Liver (tissue), 3 donors: ENCODE measurements at regions not wholly inside any gene's neighbourhood (a gene's known extent, or its start where the extent isn't known, plus 50 kb on each side); places are given as distances from the start of the nearest gene placed in this dataset.

Source experiments
- GABPA ChIP-seq, 2 donors: IDR thresholded peaks in 1 of 2; conservative IDR thresholded peaks in 1 of 2; 2 replicates each; pipeline ENCODE4 v1.6.1; 2016; ENCODE audit warnings: antibody characterized with exemption in 2 of 2, mild to moderate bottlenecking in 1 of 2, moderate library complexity in 1 of 2
- HNF4A ChIP-seq, 2 donors: conservative IDR thresholded peaks; 2 replicates each; pipeline ENCODE4 v1.6.1; 2016; ENCODE audit warnings: antibody characterized with exemption in 2 of 2, mild to moderate bottlenecking in 2 of 2
- RAD21 ChIP-seq, 2 donors: IDR thresholded peaks; 2 replicates each; pipeline ENCODE4 v1.6.1; 2016; ENCODE audit warnings: antibody characterized with exemption in 2 of 2, mild to moderate bottlenecking in 2 of 2
- TAF1 ChIP-seq: conservative IDR thresholded peaks from 2 replicates; pipeline ENCODE4 v1.6.1; 2016; ENCODE audit warnings: antibody characterized with exemption, mild to moderate bottlenecking
- YY1 ChIP-seq: IDR thresholded peaks from 2 replicates; pipeline ENCODE4 v1.6.1; 2016; ENCODE audit warnings: antibody characterized with exemption, mild to moderate bottlenecking
- ZBTB33 ChIP-seq: IDR thresholded peaks from 2 replicates; pipeline ENCODE4 v1.6.1; 2016; ENCODE audit warnings: antibody characterized with exemption
- TF ChIP-seq, protein P1 (sequence below): fragments of 150-350 bp; IDR thresholded peaks from 2 replicates; pipeline ENCODE4 v1.5.1; 2017; ENCODE audit warnings: improper control_type of control experiment, low read depth, low read length; ENCODE audit not compliant: missing input control
- TF ChIP-seq, protein P2 (sequence below): IDR thresholded peaks from 2 replicates; pipeline ENCODE4 v1.6.1; 2016; ENCODE audit warnings: antibody characterized with exemption
- donor health status: healthy.
- donor health status: healthy.

GRCh38 chr1:102550729-102551384 is 554.1 kb upstream of the OLFM3 start:
- TF ChIP-seq HNF4A (conservative IDR thresholded peaks at IDR 0.05): no peak
- TF ChIP-seq, protein P1, sequence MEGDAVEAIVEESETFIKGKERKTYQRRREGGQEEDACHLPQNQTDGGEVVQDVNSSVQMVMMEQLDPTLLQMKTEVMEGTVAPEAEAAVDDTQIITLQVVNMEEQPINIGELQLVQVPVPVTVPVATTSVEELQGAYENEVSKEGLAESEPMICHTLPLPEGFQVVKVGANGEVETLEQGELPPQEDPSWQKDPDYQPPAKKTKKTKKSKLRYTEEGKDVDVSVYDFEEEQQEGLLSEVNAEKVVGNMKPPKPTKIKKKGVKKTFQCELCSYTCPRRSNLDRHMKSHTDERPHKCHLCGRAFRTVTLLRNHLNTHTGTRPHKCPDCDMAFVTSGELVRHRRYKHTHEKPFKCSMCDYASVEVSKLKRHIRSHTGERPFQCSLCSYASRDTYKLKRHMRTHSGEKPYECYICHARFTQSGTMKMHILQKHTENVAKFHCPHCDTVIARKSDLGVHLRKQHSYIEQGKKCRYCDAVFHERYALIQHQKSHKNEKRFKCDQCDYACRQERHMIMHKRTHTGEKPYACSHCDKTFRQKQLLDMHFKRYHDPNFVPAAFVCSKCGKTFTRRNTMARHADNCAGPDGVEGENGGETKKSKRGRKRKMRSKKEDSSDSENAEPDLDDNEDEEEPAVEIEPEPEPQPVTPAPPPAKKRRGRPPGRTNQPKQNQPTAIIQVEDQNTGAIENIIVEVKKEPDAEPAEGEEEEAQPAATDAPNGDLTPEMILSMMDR: no peak
- TF ChIP-seq TAF1: no peak
- TF ChIP-seq YY1: no peak
- no peak for TF ChIP-seq RAD21 (IDR thresholded peaks at IDR 0.05)
- no peak for TF ChIP-seq GABPA (IDR thresholded peaks at IDR 0.05 in 1 of 2, conservative IDR thresholded peaks at IDR 0.05 in 1 of 2)
- TF ChIP-seq ZBTB33: no peak
- TF ChIP-seq, protein P2, sequence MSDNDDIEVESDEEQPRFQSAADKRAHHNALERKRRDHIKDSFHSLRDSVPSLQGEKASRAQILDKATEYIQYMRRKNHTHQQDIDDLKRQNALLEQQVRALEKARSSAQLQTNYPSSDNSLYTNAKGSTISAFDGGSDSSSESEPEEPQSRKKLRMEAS: no peak
